ENCODE measurements at regions not wholly inside any gene's neighbourhood (a gene's known extent, or its start where the extent isn't known, plus 50 kb on each side); places are given as distances from the start of the nearest gene placed in this dataset.

GRCh38 chr1:166261511-166261910 is 94.7 kb upstream of the FAM78B start:
- H3F3A ChIP-seq (ENCODE audit: insufficient read depth, low read length) = no peaks in the 10 kb centered on the region
- H3K9me2 ChIP-seq (replicated peaks; ENCODE audit: insufficient read depth, low read length) = no peaks in the 10 kb centered on the region
- no peak overlapping the region for H3K9ac ChIP-seq (ENCODE audit: low read length)
- DNase-seq = no peak
- no peaks in the 10 kb centered on the region for H3K79me2 ChIP-seq (ENCODE audit: low read length)
- H3K9me3 ChIP-seq (replicated peaks; ENCODE audit: insufficient read depth, low read length) = no peaks in the 10 kb centered on the region
- no peak for TF ChIP-seq EZH2phosphoT487 (IDR thresholded peaks at IDR 0.05; ENCODE audit: low read length)
- TF ChIP-seq CTCF (IDR thresholded peaks at IDR 0.05; ENCODE audit: low read length) = no peak
- no peak for TF ChIP-seq EZH2 (optimal IDR thresholded peaks at IDR 0.05; ENCODE audit: low read depth, low read length)
- no peaks in the 10 kb centered on the region for H4K20me1 ChIP-seq (ENCODE audit: insufficient read depth, low read length)
- H3K36me3 ChIP-seq (replicated peaks; ENCODE audit: insufficient read depth, low read length) = no peaks in the 10 kb centered on the region
- H3K4me1 ChIP-seq (ENCODE audit: low read length) = no peaks in the 10 kb centered on the region
- H3K27ac ChIP-seq (ENCODE audit: low read length) = no peak overlapping the region
- H2AFZ ChIP-seq (ENCODE audit: low read length) = no peak overlapping the region
- H3K27me3 ChIP-seq (replicated peaks; ENCODE audit: insufficient read depth, low read length) = no peaks in the 10 kb centered on the region
- H3K4me3 ChIP-seq (ENCODE audit: low read length) = no peak overlapping the region
- no peak overlapping the region for H3K4me2 ChIP-seq (ENCODE audit: low read depth, low read length)

- H2AFZ ChIP-seq (ENCODE audit: low read length) = no peak overlapping the region
- TF ChIP-seq EZH2 (optimal IDR thresholded peaks at IDR 0.05; ENCODE audit: low read depth, low read length) (no peak), EZH2phosphoT487 (IDR thresholded peaks at IDR 0.05; ENCODE audit: low read length) (no peak), CTCF (IDR thresholded peaks at IDR 0.05; ENCODE audit: low read length) (no peak)
- no peak overlapping the region for H3K27ac ChIP-seq (ENCODE audit: low read length)
- no peaks in the 10 kb centered on the region for H3K79me2 ChIP-seq (ENCODE audit: low read length)
- H3K4me3 ChIP-seq (ENCODE audit: low read length) = no peak overlapping the region
- no peaks in the 10 kb centered on the region for H3K9me3 ChIP-seq (replicated peaks; ENCODE audit: insufficient read depth, low read length)
- no peaks in the 10 kb centered on the region for H3K9me2 ChIP-seq (replicated peaks; ENCODE audit: insufficient read depth, low read length)
- no peaks in the 10 kb centered on the region for H3K36me3 ChIP-seq (replicated peaks; ENCODE audit: insufficient read depth, low read length)
- no peak overlapping the region for H3K9ac ChIP-seq (ENCODE audit: low read length)
- no peaks in the 10 kb centered on the region for H3F3A ChIP-seq (ENCODE audit: insufficient read depth, low read length)
- H3K27me3 ChIP-seq (replicated peaks; ENCODE audit: insufficient read depth, low read length) = no peaks in the 10 kb centered on the region
- H4K20me1 ChIP-seq (ENCODE audit: insufficient read depth, low read length) = no peaks in the 10 kb centered on the region
- H3K4me2 ChIP-seq (ENCODE audit: low read depth, low read length) = no peak overlapping the region
- DNase-seq = no peak
- H3K4me1 ChIP-seq (ENCODE audit: low read length) = no peaks in the 10 kb centered on the region
These were observed 103.8 kb upstream of the FAM78B start for GRCh38 chr1:166270476-166271150.

GRCh38 chr1:166271151-166271538 is 104.3 kb upstream of the FAM78B start:
- H3F3A ChIP-seq (ENCODE audit: insufficient read depth, low read length) = no peaks in the 10 kb centered on the region

More at GRCh38 chr1:166271151-166271538, 104.3 kb upstream of the FAM78B start:
- no peaks in the 10 kb centered on the region for H3K27me3 ChIP-seq (replicated peaks; ENCODE audit: insufficient read depth, low read length)
- H4K20me1 ChIP-seq (ENCODE audit: insufficient read depth, low read length) = no peaks in the 10 kb centered on the region
- TF ChIP-seq EZH2 (optimal IDR thresholded peaks at IDR 0.05; ENCODE audit: low read depth, low read length) = no peak
- TF ChIP-seq EZH2phosphoT487 (IDR thresholded peaks at IDR 0.05; ENCODE audit: low read length) = no peak
- no peak for TF ChIP-seq CTCF (IDR thresholded peaks at IDR 0.05; ENCODE audit: low read length)
- H2AFZ ChIP-seq (ENCODE audit: low read length) = no peak overlapping the region
- H3K4me2 ChIP-seq (ENCODE audit: low read depth, low read length) = no peak overlapping the region
- H3K79me2 ChIP-seq (ENCODE audit: low read length) = no peaks in the 10 kb centered on the region
- H3K36me3 ChIP-seq (replicated peaks; ENCODE audit: insufficient read depth, low read length) = no peaks in the 10 kb centered on the region
- no peak overlapping the region for H3K4me3 ChIP-seq (ENCODE audit: low read length)
- H3K4me1 ChIP-seq (ENCODE audit: low read length) = no peaks in the 10 kb centered on the region
- H3K9ac ChIP-seq (ENCODE audit: low read length) = no peak overlapping the region
- DNase-seq = no peak
- no peaks in the 10 kb centered on the region for H3K9me2 ChIP-seq (replicated peaks; ENCODE audit: insufficient read depth, low read length)
- H3K9me3 ChIP-seq (replicated peaks; ENCODE audit: insufficient read depth, low read length) = no peaks in the 10 kb centered on the region
- H3K27ac ChIP-seq (ENCODE audit: low read length) = no peak overlapping the region

All from MM.1S (cell line).